Fibroblast of gingiva (primary cell): ENCODE measurements at regions not wholly inside any gene's neighbourhood (a gene's known extent, or its start where the extent isn't known, plus 50 kb on each side); places are given as distances from the start of the nearest gene placed in this dataset.
"Not testable (repeated sequence)": the region's sequence is repeated elsewhere in the genome, so short reads cannot be mapped to it uniquely, and the experiment has no call there.

Experiments used
- DNase-seq: peaks from one replicate; pipeline ENCODE4 v3.0.0-alpha.2; 2011; ENCODE audit warnings: low read depth

GRCh38 chr21:17679002-17679600 lies 66.4 kb upstream of the BTG3 start:
- peak; percentile 61 for DNase-seq

GRCh38 chr21:17676930-17677329 lies 64.2 kb upstream of the BTG3 start:
- not testable (repeated sequence) for DNase-seq

GRCh38 chr21:17674106-17674505 lies 61.4 kb upstream of the BTG3 start:
- no peak for DNase-seq

GRCh38 chr21:17673261-17674020 lies 60.7 kb upstream of the BTG3 start:
- DNase-seq: peak; percentile 21

GRCh38 chr21:17671733-17672132 lies 59.0 kb upstream of the BTG3 start:
- DNase-seq: no peak

GRCh38 chr21:17668479-17669140 lies 55.9 kb upstream of the BTG3 start:
- DNase-seq: no peak

- no peak for DNase-seq
Measured at GRCh38 chr21:17667256-17667655, 54.6 kb upstream of the BTG3 start.
